K562 (cell line): ENCODE measurements at regions not wholly inside any gene's neighbourhood (a gene's known extent, or its start where the extent isn't known, plus 50 kb on each side); places are given as distances from the start of the nearest gene placed in this dataset.

ENCODE experiments used
- DPF2 ChIP-seq: fragments of 450-650 bp; IDR thresholded peaks from 2 replicates; pipeline ENCODE4 v1.6.1; 2016
- GATAD2A ChIP-seq: fragments of 450-650 bp; IDR thresholded peaks from 2 replicates; pipeline ENCODE4 v1.6.1; 2017
- HSF4 ChIP-seq: fragments of 250-450 bp; sonication (Bioruptor Pico); IDR thresholded peaks from 2 replicates; pipeline ENCODE4 v2.1.2; 2022; ENCODE audit warnings: mild to moderate bottlenecking, moderate library complexity, borderline replicate concordance
- MAFK ChIP-seq: IDR thresholded peaks from 2 replicates; pipeline ENCODE4 v1.6.1; 2011; ENCODE audit warnings: low read length, improper control_type of control experiment
- MBD2 ChIP-seq: sonication (generic); IDR thresholded peaks from 2 replicates; pipeline ENCODE4 v1.6.1; 2016; ENCODE audit warnings: low read depth, borderline replicate concordance
- MECOM ChIP-seq: fragments of 250-450 bp; sonication (Bioruptor Pico); IDR thresholded peaks from 2 replicates; pipeline ENCODE4 v1.8.0; 2022; ENCODE audit warnings: inconsistent platforms
- MEF2D ChIP-seq: conservative IDR thresholded peaks from 2 replicates; pipeline ENCODE4 v1.6.1; 2016; ENCODE audit warnings: low read depth, missing genetic modification characterization, missing compliant biosample characterization
- NFE2 ChIP-seq: IDR thresholded peaks from 2 replicates; pipeline ENCODE4 v1.6.1; 2014; ENCODE audit warnings: antibody characterized with exemption, low read depth
- SOX6 ChIP-seq: fragments of 450-650 bp; IDR thresholded peaks from 2 replicates; pipeline ENCODE4 v1.6.1; 2014; ENCODE audit warnings: mild to moderate bottlenecking
- TBL1XR1 ChIP-seq, 2 experiments: IDR thresholded peaks; 2 replicates each; pipeline ENCODE4 v1.6.1; 2012; ENCODE audit warnings: improper control_type of control experiment in 2 of 2, low read length in 2 of 2, mild to moderate bottlenecking in 1 of 2
- ZNF766 ChIP-seq: fragments of 200-800 bp; sonication (Bioruptor generic); conservative IDR thresholded peaks from 2 replicates; pipeline ENCODE4 v1.6.1; 2016; ENCODE audit warnings: missing genetic modification characterization, missing compliant biosample characterization
- TF ChIP-seq, protein P1 (sequence below), 2 experiments: fragments of 450-650 bp; formaldehyde crosslinking in 1 of 2; IDR thresholded peaks; 2 replicates each; pipeline versions ENCODE4 v1.4.0 to v1.6.1; 2014 to 2020; ENCODE audit warnings: mild to moderate bottlenecking in 2 of 2, borderline replicate concordance in 1 of 2, low read depth in 1 of 2
- TF ChIP-seq, protein P2 (sequence below): fragments of 200-800 bp; sonication (Bioruptor generic); IDR thresholded peaks from 2 replicates; pipeline ENCODE4 v1.6.1; 2017; ENCODE audit warnings: missing genetic modification characterization, missing compliant biosample characterization
- TF ChIP-seq, protein P3 (sequence below): fragments of 250-450 bp; sonication (Bioruptor Pico); IDR thresholded peaks from 2 replicates; pipeline ENCODE4 v1.5.0; 2020; ENCODE audit warnings: mild to moderate bottlenecking, borderline replicate concordance

DNA sequence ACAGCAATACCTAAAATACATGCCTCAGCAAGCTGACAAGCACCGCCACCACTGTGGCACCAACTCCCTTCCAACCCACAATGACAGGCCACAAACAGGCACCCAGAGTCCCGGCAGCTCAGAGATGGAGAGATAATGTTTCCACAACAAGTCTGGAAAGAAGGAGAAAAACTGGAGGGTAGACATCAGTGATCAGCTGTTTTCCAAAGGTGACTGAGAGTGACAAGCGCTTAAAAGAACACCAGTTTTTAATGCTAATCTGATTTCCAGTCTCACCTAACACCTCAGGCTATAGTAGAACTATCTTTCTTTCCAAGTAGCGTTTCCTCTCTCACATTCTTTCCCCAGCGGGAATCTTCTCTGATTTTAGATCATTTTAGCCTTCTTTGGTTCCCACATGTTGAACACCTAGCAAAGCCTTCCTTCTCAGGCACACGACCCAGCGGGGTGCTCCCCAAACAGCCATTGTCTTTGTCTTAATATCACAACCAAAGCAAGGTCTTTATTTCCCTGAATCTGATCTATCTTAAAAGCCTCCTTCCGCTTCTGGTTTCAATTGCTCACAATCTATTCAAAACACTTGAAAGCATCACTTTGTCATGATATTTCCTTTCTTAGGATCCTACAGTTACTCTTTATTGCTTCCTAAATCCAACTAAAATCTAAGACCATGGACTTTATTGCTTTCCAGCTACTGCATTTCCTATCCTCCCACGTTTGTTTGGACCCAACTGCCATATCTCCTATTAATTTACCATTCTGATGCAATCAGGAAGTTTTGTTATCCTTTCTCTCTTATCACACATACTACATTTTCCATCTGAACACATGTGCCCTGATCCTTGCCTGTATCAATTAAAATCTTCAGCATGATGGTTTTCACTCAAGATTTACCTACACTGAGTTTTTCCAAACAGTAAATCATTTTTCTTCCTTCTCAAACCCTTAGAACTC is 282.7 kb downstream of the ADGB start (continued):
- TF ChIP-seq, protein P1, sequence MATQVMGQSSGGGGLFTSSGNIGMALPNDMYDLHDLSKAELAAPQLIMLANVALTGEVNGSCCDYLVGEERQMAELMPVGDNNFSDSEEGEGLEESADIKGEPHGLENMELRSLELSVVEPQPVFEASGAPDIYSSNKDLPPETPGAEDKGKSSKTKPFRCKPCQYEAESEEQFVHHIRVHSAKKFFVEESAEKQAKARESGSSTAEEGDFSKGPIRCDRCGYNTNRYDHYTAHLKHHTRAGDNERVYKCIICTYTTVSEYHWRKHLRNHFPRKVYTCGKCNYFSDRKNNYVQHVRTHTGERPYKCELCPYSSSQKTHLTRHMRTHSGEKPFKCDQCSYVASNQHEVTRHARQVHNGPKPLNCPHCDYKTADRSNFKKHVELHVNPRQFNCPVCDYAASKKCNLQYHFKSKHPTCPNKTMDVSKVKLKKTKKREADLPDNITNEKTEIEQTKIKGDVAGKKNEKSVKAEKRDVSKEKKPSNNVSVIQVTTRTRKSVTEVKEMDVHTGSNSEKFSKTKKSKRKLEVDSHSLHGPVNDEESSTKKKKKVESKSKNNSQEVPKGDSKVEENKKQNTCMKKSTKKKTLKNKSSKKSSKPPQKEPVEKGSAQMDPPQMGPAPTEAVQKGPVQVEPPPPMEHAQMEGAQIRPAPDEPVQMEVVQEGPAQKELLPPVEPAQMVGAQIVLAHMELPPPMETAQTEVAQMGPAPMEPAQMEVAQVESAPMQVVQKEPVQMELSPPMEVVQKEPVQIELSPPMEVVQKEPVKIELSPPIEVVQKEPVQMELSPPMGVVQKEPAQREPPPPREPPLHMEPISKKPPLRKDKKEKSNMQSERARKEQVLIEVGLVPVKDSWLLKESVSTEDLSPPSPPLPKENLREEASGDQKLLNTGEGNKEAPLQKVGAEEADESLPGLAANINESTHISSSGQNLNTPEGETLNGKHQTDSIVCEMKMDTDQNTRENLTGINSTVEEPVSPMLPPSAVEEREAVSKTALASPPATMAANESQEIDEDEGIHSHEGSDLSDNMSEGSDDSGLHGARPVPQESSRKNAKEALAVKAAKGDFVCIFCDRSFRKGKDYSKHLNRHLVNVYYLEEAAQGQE (IDR thresholded peaks at IDR 0.05; ENCODE audit: borderline replicate concordance): no peak
- TF ChIP-seq, protein P1 (CRISPR knock-in tag; IDR thresholded peaks at IDR 0.05; ENCODE audit: low read depth): no peak
- TF ChIP-seq ZNF766 (CRISPR knock-in tag) (peak; percentile 88), NFE2 (peak; percentile 73), TBL1XR1 (IDR thresholded peaks at IDR 0.05; ENCODE audit: low read length in 2 of 2) (peak in 1 of 2 experiments; percentile 29; a peak in 2 of 4 replicates), MBD2 (0 out of 2 replicates have a peak, but pooled peaks have one; percentile 11), MAFK (peak; percentile 61; the same call in 1 of the 2 replicates), SOX6 (peak; percentile 79), MEF2D (tag) (no peak), GATAD2A (peak; percentile 66; the same call in 1 of the 2 replicates), HSF4 (0 out of 2 replicates have a peak, but pooled peaks have one; percentile 1), MECOM (CRISPR knock-in tag) (peak; percentile 62; the same call in 1 of the 2 replicates), DPF2 (peak; percentile 62)
- TF ChIP-seq, protein P2, sequence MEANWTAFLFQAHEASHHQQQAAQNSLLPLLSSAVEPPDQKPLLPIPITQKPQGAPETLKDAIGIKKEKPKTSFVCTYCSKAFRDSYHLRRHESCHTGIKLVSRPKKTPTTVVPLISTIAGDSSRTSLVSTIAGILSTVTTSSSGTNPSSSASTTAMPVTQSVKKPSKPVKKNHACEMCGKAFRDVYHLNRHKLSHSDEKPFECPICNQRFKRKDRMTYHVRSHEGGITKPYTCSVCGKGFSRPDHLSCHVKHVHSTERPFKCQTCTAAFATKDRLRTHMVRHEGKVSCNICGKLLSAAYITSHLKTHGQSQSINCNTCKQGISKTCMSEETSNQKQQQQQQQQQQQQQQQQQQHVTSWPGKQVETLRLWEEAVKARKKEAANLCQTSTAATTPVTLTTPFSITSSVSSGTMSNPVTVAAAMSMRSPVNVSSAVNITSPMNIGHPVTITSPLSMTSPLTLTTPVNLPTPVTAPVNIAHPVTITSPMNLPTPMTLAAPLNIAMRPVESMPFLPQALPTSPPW (CRISPR knock-in tag): 0 out of 2 replicates have a peak, but pooled peaks have one; percentile 5
- TF ChIP-seq, protein P3, sequence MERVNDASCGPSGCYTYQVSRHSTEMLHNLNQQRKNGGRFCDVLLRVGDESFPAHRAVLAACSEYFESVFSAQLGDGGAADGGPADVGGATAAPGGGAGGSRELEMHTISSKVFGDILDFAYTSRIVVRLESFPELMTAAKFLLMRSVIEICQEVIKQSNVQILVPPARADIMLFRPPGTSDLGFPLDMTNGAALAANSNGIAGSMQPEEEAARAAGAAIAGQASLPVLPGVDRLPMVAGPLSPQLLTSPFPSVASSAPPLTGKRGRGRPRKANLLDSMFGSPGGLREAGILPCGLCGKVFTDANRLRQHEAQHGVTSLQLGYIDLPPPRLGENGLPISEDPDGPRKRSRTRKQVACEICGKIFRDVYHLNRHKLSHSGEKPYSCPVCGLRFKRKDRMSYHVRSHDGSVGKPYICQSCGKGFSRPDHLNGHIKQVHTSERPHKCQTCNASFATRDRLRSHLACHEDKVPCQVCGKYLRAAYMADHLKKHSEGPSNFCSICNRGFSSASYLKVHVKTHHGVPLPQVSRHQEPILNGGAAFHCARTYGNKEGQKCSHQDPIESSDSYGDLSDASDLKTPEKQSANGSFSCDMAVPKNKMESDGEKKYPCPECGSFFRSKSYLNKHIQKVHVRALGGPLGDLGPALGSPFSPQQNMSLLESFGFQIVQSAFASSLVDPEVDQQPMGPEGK (CRISPR knock-in tag): no peak
